Stomach (tissue), 4 donors: ENCODE measurements at regions not wholly inside any gene's neighbourhood (a gene's known extent, or its start where the extent isn't known, plus 50 kb on each side); places are given as distances from the start of the nearest gene placed in this dataset.

Experiments used
- POLR2A ChIP-seq, 4 donors: fragments of 450-650 bp; IDR thresholded peaks; one replicate each; pipeline ENCODE4 v1.6.1; 2016; ENCODE audit warnings: antibody characterized with exemption in 4 of 4, control low read depth in 2 of 4, mild to moderate bottlenecking in 1 of 4, moderate library complexity in 1 of 4
- POLR2AphosphoS5 ChIP-seq, 3 donors: sonication (generic); formaldehyde crosslinking; IDR thresholded peaks; one replicate each; pipeline ENCODE4 v1.6.1; 2016; ENCODE audit warnings: antibody characterized with exemption in 3 of 3
- TF ChIP-seq, protein P1 (sequence below), 7 experiments: fragments of 450-650 bp in 4 of 7; fragments of 200-600 bp in 3 of 7; sonication (generic) in 3 of 7; IDR thresholded peaks; one replicate each; pipeline ENCODE4 v1.5.1; 2016 to 2019; ENCODE audit warnings: antibody characterized with exemption in 7 of 7, control low read depth in 2 of 7, mild to moderate bottlenecking in 1 of 7

GRCh38 chr14:97385727-97386126, 588.5 kb downstream of the VRK1 start:
- TF ChIP-seq, protein P1, sequence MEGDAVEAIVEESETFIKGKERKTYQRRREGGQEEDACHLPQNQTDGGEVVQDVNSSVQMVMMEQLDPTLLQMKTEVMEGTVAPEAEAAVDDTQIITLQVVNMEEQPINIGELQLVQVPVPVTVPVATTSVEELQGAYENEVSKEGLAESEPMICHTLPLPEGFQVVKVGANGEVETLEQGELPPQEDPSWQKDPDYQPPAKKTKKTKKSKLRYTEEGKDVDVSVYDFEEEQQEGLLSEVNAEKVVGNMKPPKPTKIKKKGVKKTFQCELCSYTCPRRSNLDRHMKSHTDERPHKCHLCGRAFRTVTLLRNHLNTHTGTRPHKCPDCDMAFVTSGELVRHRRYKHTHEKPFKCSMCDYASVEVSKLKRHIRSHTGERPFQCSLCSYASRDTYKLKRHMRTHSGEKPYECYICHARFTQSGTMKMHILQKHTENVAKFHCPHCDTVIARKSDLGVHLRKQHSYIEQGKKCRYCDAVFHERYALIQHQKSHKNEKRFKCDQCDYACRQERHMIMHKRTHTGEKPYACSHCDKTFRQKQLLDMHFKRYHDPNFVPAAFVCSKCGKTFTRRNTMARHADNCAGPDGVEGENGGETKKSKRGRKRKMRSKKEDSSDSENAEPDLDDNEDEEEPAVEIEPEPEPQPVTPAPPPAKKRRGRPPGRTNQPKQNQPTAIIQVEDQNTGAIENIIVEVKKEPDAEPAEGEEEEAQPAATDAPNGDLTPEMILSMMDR (IDR thresholded peaks at IDR 0.05): no peak
- TF ChIP-seq POLR2A (IDR thresholded peaks at IDR 0.05) (no peak), POLR2AphosphoS5 (IDR thresholded peaks at IDR 0.05) (no peak)
